ENCODE measurements at regions not wholly inside any gene's neighbourhood (a gene's known extent, or its start where the extent isn't known, plus 50 kb on each side); places are given as distances from the start of the nearest gene placed in this dataset.
"Not testable (repeated sequence)": the region's sequence is repeated elsewhere in the genome, so short reads cannot be mapped to it uniquely, and the experiment has no call there.

DNA sequence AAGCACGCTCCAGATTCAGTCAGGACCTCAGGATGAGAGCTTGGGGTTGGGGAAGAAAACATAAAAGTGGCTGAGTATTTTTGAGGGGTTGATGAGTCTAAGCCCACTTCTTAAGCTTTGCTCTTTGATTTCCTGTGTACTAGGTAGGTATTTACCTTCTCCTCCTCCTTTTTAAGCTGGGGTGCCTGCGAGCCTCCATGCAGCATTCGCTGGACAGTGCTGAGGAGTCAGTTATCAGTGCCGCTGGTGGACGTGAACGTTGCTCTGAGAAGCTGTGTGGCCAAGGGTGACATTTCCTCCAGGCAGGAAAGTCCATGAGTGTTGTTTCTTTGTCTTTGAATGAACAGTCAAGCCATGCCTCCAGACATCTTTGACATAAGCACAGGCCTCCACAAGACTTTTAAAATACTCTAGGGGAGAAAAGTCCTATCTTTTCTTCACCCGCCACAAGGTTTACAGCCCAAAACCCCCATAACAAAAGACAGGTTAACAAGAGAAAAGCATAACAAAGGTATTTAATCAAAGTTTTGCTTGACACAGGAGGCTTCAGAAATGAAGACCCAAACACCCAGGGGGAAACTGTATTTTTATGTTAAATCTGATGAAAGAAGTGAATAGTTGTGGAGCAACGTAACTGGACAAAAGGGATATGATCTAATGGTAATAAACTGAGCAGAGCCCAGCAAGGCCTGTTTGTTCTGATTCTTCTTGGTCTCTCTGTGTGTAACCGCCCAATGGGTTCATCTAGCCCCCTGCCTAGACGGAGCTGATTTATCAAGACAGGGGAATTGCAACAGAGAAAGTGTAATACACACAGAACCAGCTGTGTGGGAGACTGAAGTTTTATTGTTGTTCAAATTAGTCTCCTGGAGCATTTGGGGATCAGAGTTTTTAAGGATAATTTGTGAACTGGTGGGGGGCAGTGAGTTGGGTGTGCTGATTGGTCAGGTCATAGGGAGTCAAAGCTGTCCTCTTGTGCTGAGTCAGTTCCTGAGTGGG is 217.9 kb downstream of the SPATA31A1 start:
- not testable (repeated sequence) for H3K4me3 ChIP-seq (ENCODE audit: low read depth in 1 of 2, low read length in 2 of 2); H3K27me3 ChIP-seq (ENCODE audit: control insufficient read depth in 1 of 2, insufficient read depth in 2 of 2, low read length in 2 of 2); H3K9me3 ChIP-seq (ENCODE audit: low read length); H3K27ac ChIP-seq (ENCODE audit: low read depth, low read length); H3K4me1 ChIP-seq (ENCODE audit: insufficient read depth, low read length); H3K9ac ChIP-seq (ENCODE audit: low read length); H3K36me3 ChIP-seq (ENCODE audit: insufficient read depth, low read length)

DNA sequence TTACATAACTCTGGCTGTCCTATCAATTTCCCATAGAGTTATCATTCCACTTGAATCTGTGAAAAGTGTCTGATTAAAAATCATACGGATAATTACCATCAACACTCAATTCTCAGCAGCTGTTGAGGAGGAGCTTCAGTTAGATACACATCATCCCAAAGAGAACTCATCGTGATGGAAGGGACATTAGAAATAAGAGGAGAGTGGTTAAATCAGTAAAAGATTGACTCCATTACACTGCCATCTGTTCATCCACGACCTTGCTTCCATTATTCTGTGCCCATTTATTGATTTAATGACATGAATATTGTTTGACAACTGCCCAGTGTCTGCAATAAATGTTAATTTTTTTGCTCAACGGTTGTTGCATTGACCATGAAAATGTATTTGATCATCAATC is 223.5 kb downstream of the SPATA31A1 start:
- H3K27me3 ChIP-seq (ENCODE audit: control insufficient read depth in 1 of 2, insufficient read depth in 2 of 2, low read length in 2 of 2); H3K4me3 ChIP-seq (ENCODE audit: low read depth in 1 of 2, low read length in 2 of 2); H3K9me3 ChIP-seq (ENCODE audit: low read length); H3K4me1 ChIP-seq (ENCODE audit: insufficient read depth, low read length); H3K36me3 ChIP-seq (ENCODE audit: insufficient read depth, low read length); H3K9ac ChIP-seq (ENCODE audit: low read length); H3K27ac ChIP-seq (ENCODE audit: low read depth, low read length): not testable (repeated sequence)

DNA sequence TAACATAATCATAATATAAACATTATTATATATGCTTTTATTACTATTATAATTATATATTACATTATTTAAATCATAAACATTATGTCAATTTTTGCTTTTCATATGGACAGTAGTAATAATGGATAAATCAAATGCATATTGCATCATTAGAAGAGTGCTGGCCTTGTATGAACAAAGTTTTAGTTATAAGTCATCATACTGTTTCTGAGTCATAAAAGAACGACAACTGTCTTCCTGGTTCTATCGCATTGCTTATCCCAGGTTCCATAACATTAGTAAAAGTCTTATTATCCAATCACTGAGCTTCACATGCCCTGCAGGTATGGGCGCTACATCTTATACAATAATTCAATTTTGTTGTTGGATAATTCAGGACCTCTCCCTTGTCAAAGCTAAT is 225.8 kb downstream of the SPATA31A1 start:
- not testable (repeated sequence) for H3K27me3 ChIP-seq (ENCODE audit: control insufficient read depth in 1 of 2, insufficient read depth in 2 of 2, low read length in 2 of 2); H3K9ac ChIP-seq (ENCODE audit: low read length); H3K27ac ChIP-seq (ENCODE audit: low read depth, low read length); H3K9me3 ChIP-seq (ENCODE audit: low read length); H3K4me1 ChIP-seq (ENCODE audit: insufficient read depth, low read length); H3K36me3 ChIP-seq (ENCODE audit: insufficient read depth, low read length); H3K4me3 ChIP-seq (ENCODE audit: low read depth in 1 of 2, low read length in 2 of 2)

DNA sequence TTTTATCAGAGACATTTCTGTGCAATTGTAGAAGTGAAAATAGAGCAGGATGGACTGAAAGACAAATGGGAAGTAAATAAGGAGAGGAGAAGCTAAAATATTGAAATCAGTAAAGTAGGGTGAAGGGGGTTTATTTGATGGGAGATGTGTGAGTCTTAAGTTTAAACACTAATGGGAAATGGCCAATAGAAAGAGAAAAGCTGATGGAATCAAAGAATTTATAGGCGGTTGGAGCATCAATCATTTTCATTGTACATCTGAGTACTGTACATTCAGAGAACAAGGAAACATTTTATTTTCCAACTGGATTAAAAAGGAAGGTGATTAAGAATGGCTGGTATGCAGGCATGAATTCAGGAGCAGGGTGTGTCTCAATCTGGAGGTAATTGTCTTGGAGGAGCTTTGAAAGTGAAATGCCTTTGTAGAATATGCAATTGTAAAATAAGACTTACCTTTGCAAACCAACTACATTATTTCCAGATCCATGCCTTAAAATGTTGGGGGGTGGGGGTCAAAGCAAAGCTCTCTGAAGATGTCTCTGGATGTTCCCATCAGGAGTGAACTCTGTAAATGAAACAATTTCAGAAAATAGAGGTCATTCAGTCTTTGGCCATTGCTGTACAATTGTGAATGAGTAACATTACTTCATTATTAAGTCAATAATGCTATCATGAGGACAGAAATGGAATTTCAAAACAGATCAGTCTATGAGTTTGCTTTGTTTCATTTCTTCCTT is 227.4 kb downstream of the SPATA31A1 start:
- H3K9ac ChIP-seq (ENCODE audit: low read length); H3K4me1 ChIP-seq (ENCODE audit: insufficient read depth, low read length); H3K4me3 ChIP-seq (ENCODE audit: low read depth in 1 of 2, low read length in 2 of 2); H3K27ac ChIP-seq (ENCODE audit: low read depth, low read length); H3K27me3 ChIP-seq (ENCODE audit: control insufficient read depth in 1 of 2, insufficient read depth in 2 of 2, low read length in 2 of 2); H3K9me3 ChIP-seq (ENCODE audit: low read length); H3K36me3 ChIP-seq (ENCODE audit: insufficient read depth, low read length): not testable (repeated sequence)

DNA sequence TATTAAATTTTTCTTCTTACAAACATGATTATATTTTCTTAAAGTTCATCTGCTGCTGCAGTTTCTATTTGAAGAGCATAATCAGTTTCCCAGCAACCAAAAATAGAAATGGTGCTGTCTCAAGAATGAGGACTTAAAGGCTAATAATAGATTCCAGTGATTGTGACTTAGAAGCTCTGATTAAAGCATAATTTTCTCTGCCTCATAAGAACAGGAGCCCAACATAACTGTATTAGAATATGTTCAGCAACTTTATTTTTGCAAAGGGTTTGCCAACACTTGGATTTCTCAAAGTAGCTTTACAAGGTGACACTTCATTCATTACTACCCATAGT is 227.9 kb downstream of the SPATA31A1 start:
- not testable (repeated sequence) for H3K27me3 ChIP-seq (ENCODE audit: control insufficient read depth in 1 of 2, insufficient read depth in 2 of 2, low read length in 2 of 2); H3K4me3 ChIP-seq (ENCODE audit: low read depth in 1 of 2, low read length in 2 of 2); H3K36me3 ChIP-seq (ENCODE audit: insufficient read depth, low read length); H3K27ac ChIP-seq (ENCODE audit: low read depth, low read length); H3K9ac ChIP-seq (ENCODE audit: low read length); H3K9me3 ChIP-seq (ENCODE audit: low read length); H3K4me1 ChIP-seq (ENCODE audit: insufficient read depth, low read length)

DNA sequence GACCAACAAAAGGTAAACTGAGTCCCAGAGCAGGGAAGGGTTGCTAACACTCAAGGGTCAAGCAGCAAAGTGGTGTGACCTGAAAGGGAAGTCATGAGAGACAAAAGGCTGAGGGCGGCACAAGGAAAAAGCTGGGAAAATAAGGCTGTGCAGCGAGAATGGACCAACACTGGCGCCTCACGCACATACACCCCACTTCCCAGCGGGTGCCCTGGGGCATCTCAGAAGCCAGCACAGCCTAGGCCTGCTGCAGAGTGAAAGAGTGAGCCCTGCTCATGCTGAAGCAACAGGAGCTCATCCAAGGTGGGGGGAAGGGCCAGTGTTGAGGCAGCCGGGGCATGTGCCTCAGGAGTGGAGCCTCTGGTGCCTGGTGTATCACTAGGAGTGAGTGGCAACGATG is 229.8 kb downstream of the SPATA31A1 start:
- H3K9ac ChIP-seq (ENCODE audit: low read length); H3K4me3 ChIP-seq (ENCODE audit: low read depth in 1 of 2, low read length in 2 of 2); H3K4me1 ChIP-seq (ENCODE audit: insufficient read depth, low read length); H3K36me3 ChIP-seq (ENCODE audit: insufficient read depth, low read length); H3K9me3 ChIP-seq (ENCODE audit: low read length); H3K27ac ChIP-seq (ENCODE audit: low read depth, low read length); H3K27me3 ChIP-seq (ENCODE audit: control insufficient read depth in 1 of 2, insufficient read depth in 2 of 2, low read length in 2 of 2): not testable (repeated sequence)

DNA sequence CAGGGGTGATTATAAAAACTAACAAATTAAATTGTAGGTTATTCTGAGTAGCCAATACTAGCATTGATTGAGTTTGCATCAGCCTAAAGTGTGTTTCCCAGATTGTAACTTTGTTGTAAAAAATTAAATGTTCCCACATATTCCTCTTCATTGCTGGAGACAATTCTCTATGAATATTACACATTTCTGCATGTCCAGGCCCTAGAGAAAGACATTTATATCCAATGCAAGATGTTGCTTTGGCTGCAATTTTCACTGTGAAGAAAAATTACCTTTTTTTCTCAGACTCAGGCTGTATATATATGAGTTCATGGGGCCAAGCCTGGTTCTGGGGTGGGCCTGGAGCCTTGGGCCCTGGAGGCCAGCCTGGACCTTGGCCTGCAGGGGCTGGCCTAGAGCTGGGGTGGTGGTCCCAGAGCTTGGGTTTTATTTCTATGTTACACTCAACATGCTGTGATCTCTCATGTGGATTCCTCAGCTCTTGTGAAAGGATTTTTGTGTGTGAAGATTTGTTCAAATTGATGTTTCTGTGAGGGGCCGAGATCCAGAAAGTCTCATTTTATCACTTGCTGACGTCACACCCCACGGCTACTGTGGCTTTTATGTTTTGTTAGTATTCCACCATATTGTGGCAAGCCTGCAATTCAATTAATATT is 232.5 kb downstream of the SPATA31A1 start:
- no peak overlapping the region for H3K9ac ChIP-seq (ENCODE audit: low read length)
- no peak overlapping the region for H3K27ac ChIP-seq (ENCODE audit: low read depth, low read length)
- no peaks in the 10 kb centered on the region for H3K36me3 ChIP-seq (ENCODE audit: insufficient read depth, low read length)
- H3K27me3 ChIP-seq (ENCODE audit: control insufficient read depth in 1 of 2, insufficient read depth in 2 of 2, low read length in 2 of 2) = no peaks in the 10 kb centered on the region
- H3K4me3 ChIP-seq (ENCODE audit: low read depth in 1 of 2, low read length in 2 of 2) = no peak overlapping the region
- H3K9me3 ChIP-seq (ENCODE audit: low read length) = no peaks in the 10 kb centered on the region
- no peaks in the 10 kb centered on the region for H3K4me1 ChIP-seq (ENCODE audit: insufficient read depth, low read length)

DNA sequence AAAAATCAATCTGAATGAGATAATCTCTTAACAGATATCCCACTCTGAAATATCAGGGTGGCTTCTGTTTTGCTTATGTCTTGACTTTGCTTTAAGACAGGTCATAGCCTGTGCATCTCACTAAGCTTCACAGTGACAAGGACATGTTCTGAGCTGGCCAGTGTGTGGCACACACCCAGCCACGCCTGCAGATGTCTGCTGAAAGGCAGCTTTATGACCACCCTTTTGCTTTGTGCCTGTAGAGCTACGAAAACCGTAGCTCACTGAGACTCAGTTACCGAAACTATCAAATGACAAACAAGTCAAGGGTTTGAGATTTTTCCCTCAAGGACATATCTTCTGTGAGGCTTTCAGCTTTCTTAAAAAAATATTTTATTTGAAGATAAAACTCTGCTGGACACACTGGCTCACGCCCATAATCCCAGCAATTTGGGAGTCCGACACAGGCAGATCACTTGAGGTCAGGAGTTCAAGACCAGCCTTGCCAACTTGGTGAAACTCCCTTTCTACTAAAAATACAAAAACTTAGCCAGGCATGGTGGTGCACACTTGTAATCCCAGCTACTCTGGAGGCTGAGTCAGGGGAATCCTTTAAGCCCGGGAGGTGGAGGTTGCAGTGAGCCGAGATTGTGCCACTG is 233.2 kb downstream of the SPATA31A1 start:
- no peaks in the 10 kb centered on the region for H3K36me3 ChIP-seq (ENCODE audit: insufficient read depth, low read length)
- H3K27ac ChIP-seq (ENCODE audit: low read depth, low read length) = no peak overlapping the region
- no peaks in the 10 kb centered on the region for H3K9me3 ChIP-seq (ENCODE audit: low read length)
- no peaks in the 10 kb centered on the region for H3K4me1 ChIP-seq (ENCODE audit: insufficient read depth, low read length)
- H3K27me3 ChIP-seq (ENCODE audit: control insufficient read depth in 1 of 2, insufficient read depth in 2 of 2, low read length in 2 of 2) = no peaks in the 10 kb centered on the region
- no peak overlapping the region for H3K9ac ChIP-seq (ENCODE audit: low read length)
- H3K4me3 ChIP-seq (ENCODE audit: low read depth in 1 of 2, low read length in 2 of 2) = no peak overlapping the region

DNA sequence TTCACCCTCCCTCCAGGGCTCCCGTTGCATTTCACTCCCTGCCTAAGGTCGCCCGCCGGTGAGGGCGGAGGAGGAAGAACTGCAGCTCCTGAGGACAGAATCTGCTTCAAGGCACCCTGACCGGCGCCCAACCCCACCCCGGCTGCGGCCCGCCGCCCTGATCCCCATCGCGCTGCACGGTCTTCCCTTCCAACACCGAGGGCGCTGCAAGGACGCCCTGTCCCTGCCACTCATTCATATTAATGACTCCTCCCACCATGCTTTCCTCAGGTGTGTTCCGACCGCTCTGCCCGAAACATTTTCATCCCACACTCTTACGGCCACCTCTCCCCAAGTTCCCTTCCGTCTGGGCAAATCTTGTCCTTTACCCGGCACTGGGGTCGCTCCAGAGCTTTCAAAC is 248.6 kb downstream of the SPATA31A1 start:
- H3K27me3 ChIP-seq (ENCODE audit: control insufficient read depth in 1 of 2, insufficient read depth in 2 of 2, low read length in 2 of 2) = not testable (repeated sequence)

DNA sequence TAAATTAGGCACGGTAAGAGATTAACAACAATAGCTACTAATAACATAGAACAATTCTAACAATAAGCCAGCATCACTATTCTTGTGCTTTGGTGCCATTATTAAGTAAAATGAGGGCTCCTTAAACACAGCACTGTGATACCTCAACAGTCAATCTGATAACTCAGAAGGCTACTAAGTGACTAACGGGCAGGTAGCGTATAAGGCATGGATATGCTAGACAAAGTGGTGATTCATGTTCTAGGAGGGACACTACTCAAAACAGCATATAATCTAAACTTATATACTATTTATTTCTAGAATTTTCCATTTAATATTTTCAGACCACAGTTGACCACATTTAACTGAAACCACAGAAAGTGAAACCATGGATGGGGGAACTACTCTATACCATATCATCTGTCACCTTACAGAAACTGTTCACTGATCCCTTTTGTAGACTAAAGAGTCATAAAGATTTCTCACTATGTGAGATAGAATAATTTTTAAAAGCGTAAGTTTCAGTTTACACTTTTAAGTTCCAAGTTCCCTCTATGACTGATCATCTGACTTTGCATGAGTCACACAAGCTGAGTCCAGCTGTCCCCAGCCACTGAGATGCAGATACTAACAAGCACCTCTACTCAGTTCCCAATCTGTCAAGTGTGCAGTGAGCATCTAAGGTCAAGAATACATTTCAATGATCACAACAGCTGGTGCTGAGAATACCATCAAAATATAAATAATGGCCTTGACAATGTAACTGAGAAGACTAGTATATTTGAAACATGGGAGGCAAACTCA is 256.2 kb downstream of the SPATA31A1 start:
- H3K36me3 ChIP-seq (ENCODE audit: insufficient read depth, low read length); H3K9me3 ChIP-seq (ENCODE audit: low read length); H3K4me3 ChIP-seq (ENCODE audit: low read depth in 1 of 2, low read length in 2 of 2); H3K9ac ChIP-seq (ENCODE audit: low read length); H3K27me3 ChIP-seq (ENCODE audit: control insufficient read depth in 1 of 2, insufficient read depth in 2 of 2, low read length in 2 of 2); H3K4me1 ChIP-seq (ENCODE audit: insufficient read depth, low read length); H3K27ac ChIP-seq (ENCODE audit: low read depth, low read length): not testable (repeated sequence)

More for the DNA sequence above, 248.6 kb downstream of the SPATA31A1 start:
- H3K4me3 ChIP-seq (ENCODE audit: low read depth in 1 of 2, low read length in 2 of 2); H3K9ac ChIP-seq (ENCODE audit: low read length); H3K9me3 ChIP-seq (ENCODE audit: low read length); H3K36me3 ChIP-seq (ENCODE audit: insufficient read depth, low read length); H3K4me1 ChIP-seq (ENCODE audit: insufficient read depth, low read length); H3K27ac ChIP-seq (ENCODE audit: low read depth, low read length): not testable (repeated sequence)

DNA sequence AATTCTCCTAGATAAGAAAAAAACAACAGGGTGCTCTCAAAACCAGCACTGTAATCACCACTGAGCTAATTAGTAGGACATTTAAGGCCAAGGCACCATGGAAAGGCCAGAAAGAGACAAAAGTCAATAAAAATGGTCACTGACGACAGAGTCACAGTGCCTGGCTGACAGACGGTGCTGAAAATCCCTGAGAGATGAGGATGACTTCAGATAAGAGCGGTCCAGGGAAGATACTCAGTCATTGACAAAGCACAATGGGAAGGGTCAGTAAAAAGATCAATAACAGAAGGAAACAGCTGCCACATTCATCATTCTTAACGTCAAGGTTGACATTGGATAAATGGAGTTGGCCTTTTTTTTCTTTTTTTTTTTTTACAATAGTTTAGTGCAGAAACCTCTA is 261.0 kb downstream of the SPATA31A1 start:
- not testable (repeated sequence) for H3K9ac ChIP-seq (ENCODE audit: low read length); H3K36me3 ChIP-seq (ENCODE audit: insufficient read depth, low read length); H3K9me3 ChIP-seq (ENCODE audit: low read length); H3K27ac ChIP-seq (ENCODE audit: low read depth, low read length); H3K4me1 ChIP-seq (ENCODE audit: insufficient read depth, low read length); H3K27me3 ChIP-seq (ENCODE audit: control insufficient read depth in 1 of 2, insufficient read depth in 2 of 2, low read length in 2 of 2); H3K4me3 ChIP-seq (ENCODE audit: low read depth in 1 of 2, low read length in 2 of 2)

All from muscle layer of colon (tissue), 2 donors.